GM19239 (cell line): ENCODE measurements at regions not wholly inside any gene's neighbourhood (a gene's known extent, or its start where the extent isn't known, plus 50 kb on each side); places are given as distances from the start of the nearest gene placed in this dataset.
"Not testable (repeated sequence)": the region's sequence is repeated elsewhere in the genome, so short reads cannot be mapped to it uniquely, and the experiment has no call there.

ENCODE experiments used
- DNase-seq: peaks from one replicate; pipeline ENCODE4 v3.0.0; 2011; ENCODE audit warnings: low spot score; ENCODE audit not compliant: insufficient read length
- FAIRE-seq: peaks from 2 replicates; lab custom pipeline; 2011; peaks lifted over from hg19 to GRCh38; lab: Jason Lieb, UNC

DNA sequence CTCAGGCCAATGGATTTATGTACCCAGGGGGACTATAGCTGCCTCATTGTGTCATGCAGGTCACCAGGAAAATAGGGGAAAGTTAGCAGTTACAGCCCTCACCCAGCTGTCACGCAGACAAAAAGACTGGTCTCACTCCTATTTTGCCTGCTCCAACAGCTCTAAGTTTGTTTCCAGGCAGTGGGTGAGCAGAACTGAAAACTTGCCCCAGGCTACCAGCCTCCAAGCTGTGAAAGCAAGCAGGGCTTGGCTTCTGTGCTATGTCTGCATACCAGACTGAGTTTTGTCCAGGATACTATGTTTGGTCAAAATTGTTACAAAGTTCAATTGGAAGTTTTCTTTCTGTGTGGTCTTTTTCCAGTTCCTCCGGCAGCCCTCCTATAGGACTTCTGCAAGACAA, 628.4 kb downstream of the FAM133A start:
- FAIRE-seq = no peak
- DNase-seq = no peak

DNA sequence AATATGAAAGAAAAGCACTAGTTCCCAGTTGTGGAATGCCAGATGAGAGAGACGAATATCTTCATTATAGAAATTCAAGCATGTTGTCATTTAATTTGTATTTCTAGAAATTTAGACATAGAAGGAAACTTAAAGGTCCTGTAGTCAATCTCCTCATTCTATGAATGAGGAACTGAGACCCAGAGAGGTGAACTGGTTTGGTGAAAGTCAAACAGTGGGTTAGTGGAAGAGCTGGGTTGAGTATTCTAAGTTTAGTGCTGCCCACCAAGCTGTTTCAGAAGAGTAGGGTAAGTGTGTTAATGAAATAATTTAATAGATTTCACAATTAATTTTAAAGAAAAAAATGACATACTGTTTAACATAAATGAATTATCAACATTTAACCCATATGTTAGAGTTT, 655.2 kb downstream of the FAM133A start:
- FAIRE-seq (no peak), DNase-seq (no peak)

DNA sequence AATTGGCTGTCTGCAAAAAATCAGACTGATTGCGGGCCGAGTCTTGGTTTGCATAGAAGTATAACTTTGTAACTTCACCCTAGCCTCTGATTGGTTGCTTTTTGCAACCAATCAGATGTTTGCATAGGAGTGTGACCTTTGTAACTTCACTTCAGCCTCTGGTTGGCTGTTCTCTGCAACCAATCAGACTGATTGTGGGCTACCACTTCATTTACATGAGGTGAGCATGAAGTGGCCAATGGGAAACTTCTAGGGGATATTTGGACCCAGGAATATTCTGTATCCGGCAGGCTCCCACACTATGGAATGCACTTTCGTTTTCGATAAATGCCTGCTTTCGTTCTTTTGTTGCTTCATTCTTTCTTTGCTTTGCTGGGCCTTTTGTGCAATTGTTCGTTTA, 667.7 kb downstream of the FAM133A start:
- not testable (repeated sequence) for DNase-seq, FAIRE-seq

DNA sequence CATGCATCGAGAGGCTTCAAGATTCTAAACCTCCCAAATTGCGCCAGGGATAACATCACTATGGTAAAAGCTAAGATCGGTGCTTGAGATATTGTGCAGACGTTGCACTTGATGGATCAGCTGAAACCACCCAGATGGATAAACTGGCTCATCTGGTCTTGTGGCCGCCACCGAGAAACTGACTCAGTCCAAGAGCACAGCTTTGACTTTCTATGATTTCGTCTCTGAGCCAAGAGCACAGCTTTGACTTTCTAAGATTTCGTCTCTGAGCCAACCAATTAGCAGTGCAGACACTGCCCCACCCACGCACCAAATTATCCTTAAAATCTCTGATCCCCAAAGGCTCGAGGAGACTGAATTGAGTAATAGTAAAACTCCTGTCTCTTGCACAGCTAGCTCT, 687.2 kb downstream of the FAM133A start:
- FAIRE-seq = no peak
- DNase-seq = no peak

GRCh38 chrX:94365736-94366135, 691.7 kb downstream of the FAM133A start:
- DNase-seq = no peak
- no peak for FAIRE-seq

DNA sequence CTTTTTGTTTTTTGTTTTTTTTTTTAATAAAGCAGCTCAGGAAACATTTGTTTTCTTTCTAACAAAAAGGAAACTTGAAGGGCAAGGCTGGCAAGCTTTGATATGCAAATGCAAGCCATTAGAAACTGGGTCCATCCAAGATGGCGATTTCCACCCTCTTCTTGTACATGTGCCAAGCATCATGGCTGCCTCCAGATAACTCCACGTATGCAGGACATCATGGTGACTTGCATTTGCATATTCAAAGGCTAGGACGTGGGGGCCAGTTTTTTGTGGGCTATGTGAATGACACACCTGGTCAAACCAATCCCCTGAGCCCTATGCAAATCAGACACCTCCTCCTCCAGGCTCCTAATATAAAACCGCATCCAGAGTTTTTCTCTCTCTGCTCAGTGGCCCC, 692.6 kb downstream of the FAM133A start:
- DNase-seq (no peak), FAIRE-seq (no peak)

DNA sequence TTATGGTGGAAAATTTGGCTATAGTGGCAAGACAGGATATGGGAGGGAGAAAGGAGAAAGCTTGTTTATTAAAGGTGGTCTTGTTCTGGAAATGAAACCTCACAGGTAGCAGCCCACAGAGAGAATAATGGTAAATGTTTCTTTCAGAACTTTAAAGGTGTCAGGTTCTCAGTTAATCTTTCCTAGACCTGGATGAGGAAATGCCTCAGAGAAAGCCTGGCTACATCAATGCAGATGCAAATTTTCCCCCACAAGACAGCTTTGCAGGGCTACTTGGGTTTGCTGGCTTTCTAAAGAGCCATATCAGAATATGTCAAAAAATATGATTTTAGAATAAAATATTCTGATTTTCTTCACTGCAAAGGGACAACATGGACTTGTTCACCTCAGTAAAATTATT, 715.0 kb downstream of the FAM133A start:
- no peak for DNase-seq
- FAIRE-seq = no peak

GRCh38 chrX:94400488-94400887, 726.5 kb downstream of the FAM133A start:
- DNase-seq (no peak), FAIRE-seq (no peak)

DNA sequence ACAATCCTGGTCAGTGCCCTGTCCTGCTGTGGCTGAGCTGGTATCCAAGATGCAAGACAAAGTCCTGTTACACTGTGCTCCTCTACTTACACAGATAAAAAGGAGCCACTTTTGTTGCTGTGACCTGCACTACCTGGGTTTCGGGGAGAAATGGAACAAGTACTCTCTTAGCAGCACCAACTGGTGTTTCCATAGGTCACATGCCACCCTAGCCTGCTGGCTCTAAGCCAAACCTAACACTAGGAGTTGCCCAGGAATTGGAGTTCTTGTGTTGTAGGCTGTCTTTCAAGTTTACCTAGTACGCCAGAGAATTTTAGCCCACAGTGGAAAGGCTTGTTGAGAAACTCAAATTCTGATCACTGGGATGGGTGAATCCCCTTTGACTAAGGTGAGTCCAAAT, 727.4 kb downstream of the FAM133A start:
- DNase-seq = no peak
- no peak for FAIRE-seq

- FAIRE-seq = no peak
Measured at GRCh38 chrX:94414746-94415145, 740.7 kb downstream of the FAM133A start.

DNA sequence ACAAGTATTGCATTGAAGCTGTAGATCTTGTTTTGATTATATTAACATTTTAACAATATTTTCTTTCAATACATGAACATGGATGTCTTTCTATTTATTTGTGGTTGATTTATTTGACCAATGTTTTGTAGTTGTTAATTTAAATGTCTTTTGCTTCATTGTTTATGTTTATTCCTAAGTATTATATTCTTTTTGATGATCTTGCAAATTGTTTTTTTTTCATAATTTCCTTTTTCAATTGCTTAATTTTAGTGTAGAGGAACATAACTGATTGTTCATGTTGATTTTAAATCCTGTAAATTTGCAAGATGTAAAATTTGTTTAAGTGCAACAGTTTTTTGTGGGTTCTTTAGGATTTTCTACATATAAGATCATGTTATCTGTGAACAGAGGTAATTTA, 744.1 kb downstream of the FAM133A start:
- no peak for DNase-seq
- no peak for FAIRE-seq

More at GRCh38 chrX:94414746-94415145, 740.7 kb downstream of the FAM133A start:
- DNase-seq = no peak

DNA sequence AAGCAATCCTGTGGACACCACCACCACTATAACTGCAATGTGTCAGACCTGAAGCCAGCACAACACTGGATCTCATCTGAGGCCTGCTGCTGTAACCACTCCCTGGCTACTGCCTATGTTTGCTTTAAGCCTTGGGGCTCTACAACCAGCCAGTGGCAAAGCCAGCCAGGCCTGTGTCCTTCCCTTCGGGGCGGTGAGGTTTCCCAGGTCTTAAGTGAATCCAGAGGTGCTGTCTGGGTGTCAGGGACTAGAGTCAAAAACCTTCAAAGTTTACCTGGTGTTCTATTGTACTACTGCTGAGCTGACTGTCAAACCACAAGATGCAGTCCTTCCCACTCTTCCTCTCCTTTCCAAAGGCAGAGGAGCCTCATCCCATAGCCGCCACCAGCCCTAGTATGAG, 750.5 kb downstream of the FAM133A start:
- DNase-seq = no peak
- FAIRE-seq = no peak

- DNase-seq (no peak), FAIRE-seq (no peak)
Measured at GRCh38 chrX:94430091-94430490, 756.1 kb downstream of the FAM133A start.

DNA sequence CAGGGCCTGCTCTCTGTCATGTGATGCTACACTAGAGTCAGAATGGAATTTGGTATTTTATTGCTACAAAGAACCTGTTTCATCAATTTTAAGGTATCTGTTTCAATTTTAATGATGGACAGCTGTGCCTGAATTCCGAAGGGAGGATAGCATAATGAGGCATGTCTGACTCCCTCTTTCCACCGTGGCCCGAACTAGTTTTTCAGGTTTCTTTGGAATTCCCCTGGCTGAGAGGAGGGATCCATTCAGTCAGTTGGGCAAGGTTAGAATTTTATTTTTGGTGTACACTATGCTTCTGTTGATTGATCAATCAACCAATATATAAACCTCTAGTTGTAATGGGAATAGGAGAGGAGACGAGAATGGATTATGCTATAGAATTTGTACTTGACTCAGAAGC, 761.8 kb downstream of the FAM133A start:
- DNase-seq (no peak), FAIRE-seq (peak; percentile 71)

DNA sequence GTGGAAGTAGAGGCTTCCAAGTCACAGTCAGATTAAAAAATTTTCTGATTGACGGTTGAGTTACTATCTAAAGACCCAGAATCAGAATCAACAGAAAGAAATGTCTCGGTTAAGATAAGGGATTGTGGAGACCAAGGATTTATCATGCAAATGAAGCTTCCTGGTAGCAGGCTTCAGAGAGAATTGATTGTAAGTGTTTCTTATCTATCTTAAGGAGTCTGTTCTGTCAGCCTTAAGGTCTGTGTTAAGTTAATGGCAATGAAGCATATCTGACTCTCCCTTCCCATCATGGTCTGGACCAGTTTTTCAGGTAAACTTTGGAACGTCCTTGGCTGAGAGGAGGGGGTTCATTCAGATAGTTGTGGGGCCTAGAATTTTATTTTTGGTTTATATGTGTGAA, 780.2 kb downstream of the FAM133A start:
- FAIRE-seq (no peak), DNase-seq (no peak)

GRCh38 chrX:94454606-94455005, 780.6 kb downstream of the FAM133A start:
- FAIRE-seq = no peak
- no peak for DNase-seq

DNA sequence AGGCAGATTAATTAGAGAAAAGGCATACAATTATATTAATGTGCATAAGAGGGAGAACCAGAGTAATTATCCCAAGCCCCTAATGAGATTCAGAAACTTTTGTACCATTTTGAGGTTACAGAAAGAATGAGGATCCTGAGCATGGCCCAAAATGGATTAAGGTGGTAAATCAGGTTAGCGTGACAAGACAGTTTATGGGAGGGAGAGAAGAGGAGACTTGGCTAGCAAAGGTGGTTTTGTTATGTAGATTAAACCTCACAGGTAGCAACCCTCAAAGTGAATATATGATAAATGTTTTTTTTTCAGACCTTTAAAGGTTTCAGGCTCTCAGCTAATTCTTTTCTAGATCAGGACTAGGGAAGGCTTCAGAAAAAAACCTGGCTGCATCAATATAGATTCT, 781.8 kb downstream of the FAM133A start:
- FAIRE-seq (no peak), DNase-seq (no peak)

GRCh38 chrX:94492541-94492940, 818.5 kb downstream of the FAM133A start:
- no peak for FAIRE-seq

DNA sequence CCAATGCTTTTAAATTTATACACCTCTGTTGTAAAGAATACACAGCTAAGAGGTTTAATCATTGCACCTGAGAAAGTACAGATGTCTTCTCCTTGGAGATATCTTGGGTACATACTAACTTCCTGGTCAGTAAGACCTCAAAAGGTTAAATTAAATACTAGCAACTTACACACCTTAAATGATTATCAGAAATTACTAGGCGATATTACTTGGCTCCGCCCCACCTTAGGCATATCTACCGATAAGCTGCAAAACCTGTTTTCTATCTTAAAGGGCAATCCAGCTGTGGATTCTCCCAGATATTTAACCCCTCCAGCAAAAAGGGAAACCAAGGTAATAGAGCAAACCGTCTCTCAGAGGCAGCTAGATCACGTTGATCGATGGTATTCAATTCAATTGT, 819.4 kb downstream of the FAM133A start:
- DNase-seq (no peak), FAIRE-seq (no peak)

More at GRCh38 chrX:94492541-94492940, 818.5 kb downstream of the FAM133A start:
- DNase-seq = no peak

- FAIRE-seq = no peak
- no peak for DNase-seq
Measured at GRCh38 chrX:94511564-94511963, 837.6 kb downstream of the FAM133A start.

DNA sequence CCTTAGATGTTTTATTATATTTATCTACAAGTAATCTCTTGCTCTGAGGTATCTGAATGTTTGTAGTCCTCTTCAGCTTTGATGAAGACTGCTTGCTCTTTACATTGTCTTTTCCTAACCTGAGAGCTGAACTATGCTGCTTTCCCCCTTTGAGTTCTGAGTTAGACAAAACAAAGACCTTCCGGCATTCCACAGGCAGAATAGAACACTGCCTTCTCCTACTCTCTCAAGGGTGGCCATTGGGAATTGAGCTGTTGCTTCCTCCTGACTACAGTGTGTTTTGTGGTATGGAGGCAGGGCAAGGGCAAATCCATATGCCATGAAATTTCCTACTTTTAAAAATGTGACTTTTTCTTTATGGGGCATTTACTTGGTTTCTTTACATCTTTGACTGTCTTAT, 841.0 kb downstream of the FAM133A start:
- FAIRE-seq (no peak), DNase-seq (no peak)

GRCh38 chrX:94524867-94525266, 850.9 kb downstream of the FAM133A start:
- no peak for DNase-seq
- no peak for FAIRE-seq

- no peak for FAIRE-seq
Measured at GRCh38 chrX:94545722-94546121, 871.7 kb downstream of the FAM133A start.

More at GRCh38 chrX:94545722-94546121, 871.7 kb downstream of the FAM133A start:
- no peak for DNase-seq
